ENCODE measurements at regions not wholly inside any gene's neighbourhood (a gene's known extent, or its start where the extent isn't known, plus 50 kb on each side); places are given as distances from the start of the nearest gene placed in this dataset.

DNA sequence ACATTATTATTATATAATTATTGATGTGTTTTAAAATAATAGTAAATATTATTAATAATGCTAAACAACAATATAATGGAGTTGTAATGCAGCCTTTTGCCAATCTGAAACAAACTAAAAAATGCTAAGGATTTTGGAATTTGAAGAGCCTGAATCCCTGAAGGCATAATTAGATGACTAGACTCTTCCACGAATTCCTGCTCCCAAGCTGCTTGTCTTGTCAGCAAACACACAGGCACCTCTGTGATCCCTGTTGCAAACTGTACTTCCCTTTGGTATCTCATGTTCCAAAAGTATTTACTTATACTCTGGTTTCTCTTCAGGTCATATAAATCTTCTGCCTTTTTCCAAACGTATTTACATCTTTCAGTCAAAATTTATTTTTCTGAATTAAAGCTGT, 1862.4 kb downstream of the OLFM4 start:
- TF ChIP-seq, protein P1, sequence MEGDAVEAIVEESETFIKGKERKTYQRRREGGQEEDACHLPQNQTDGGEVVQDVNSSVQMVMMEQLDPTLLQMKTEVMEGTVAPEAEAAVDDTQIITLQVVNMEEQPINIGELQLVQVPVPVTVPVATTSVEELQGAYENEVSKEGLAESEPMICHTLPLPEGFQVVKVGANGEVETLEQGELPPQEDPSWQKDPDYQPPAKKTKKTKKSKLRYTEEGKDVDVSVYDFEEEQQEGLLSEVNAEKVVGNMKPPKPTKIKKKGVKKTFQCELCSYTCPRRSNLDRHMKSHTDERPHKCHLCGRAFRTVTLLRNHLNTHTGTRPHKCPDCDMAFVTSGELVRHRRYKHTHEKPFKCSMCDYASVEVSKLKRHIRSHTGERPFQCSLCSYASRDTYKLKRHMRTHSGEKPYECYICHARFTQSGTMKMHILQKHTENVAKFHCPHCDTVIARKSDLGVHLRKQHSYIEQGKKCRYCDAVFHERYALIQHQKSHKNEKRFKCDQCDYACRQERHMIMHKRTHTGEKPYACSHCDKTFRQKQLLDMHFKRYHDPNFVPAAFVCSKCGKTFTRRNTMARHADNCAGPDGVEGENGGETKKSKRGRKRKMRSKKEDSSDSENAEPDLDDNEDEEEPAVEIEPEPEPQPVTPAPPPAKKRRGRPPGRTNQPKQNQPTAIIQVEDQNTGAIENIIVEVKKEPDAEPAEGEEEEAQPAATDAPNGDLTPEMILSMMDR (conservative IDR thresholded peaks at IDR 0.05; ENCODE audit: low read depth, low read length): no peak
- no peak for TF ChIP-seq EZH2 (IDR thresholded peaks at IDR 0.05; ENCODE audit: borderline replicate concordance, low read depth, low read length, poor library complexity, severe bottlenecking)
